Epithelial cell of proximal tubule (primary cell): ENCODE measurements at regions not wholly inside any gene's neighbourhood (a gene's known extent, or its start where the extent isn't known, plus 50 kb on each side); places are given as distances from the start of the nearest gene placed in this dataset.

Experiments
- DNase-seq: peaks from one replicate; pipeline ENCODE4 v3.0.0-alpha.2; 2011; ENCODE audit warnings: low read depth
- H3K4me3 ChIP-seq: 2 replicates; pipeline ENCODE4 v1.5.1; 2011; ENCODE audit warnings: low read depth, mild to moderate bottlenecking, low read length
- CTCF ChIP-seq: conservative IDR thresholded peaks from 2 replicates; pipeline ENCODE4 v1.5.1; 2012; ENCODE audit warnings: low read depth, mild to moderate bottlenecking, low read length

GRCh38 chr12:4822572-4822971 is 87.1 kb upstream of the KCNA1 start:
- no peak overlapping the region for H3K4me3 ChIP-seq
- DNase-seq = no peak
- no peak for TF ChIP-seq CTCF

- TF ChIP-seq CTCF = no peak
- DNase-seq = peak; percentile 68
These were observed 85.3 kb upstream of the KCNA1 start for GRCh38 chr12:4824380-4824779.

GRCh38 chr12:4825011-4825858 is 84.5 kb upstream of the KCNA1 start:
- H3K4me3 ChIP-seq = no peak overlapping the region
- no peak for DNase-seq
- TF ChIP-seq CTCF = no peak

More at GRCh38 chr12:4824380-4824779, 85.3 kb upstream of the KCNA1 start:
- H3K4me3 ChIP-seq = no peak overlapping the region

GRCh38 chr12:4826909-4827308 is 82.8 kb upstream of the KCNA1 start:
- TF ChIP-seq CTCF = no peak
- DNase-seq = no peak
- H3K4me3 ChIP-seq = no peak overlapping the region

GRCh38 chr12:4828176-4828575 is 81.5 kb upstream of the KCNA1 start:
- H3K4me3 ChIP-seq = no peak overlapping the region
- TF ChIP-seq CTCF = no peak
- DNase-seq = no peak

- no peak for TF ChIP-seq CTCF
- DNase-seq = no peak
- no peak overlapping the region for H3K4me3 ChIP-seq
These were observed 80.4 kb upstream of the KCNA1 start for GRCh38 chr12:4829161-4829792.

- no peak for DNase-seq
- H3K4me3 ChIP-seq = no peak overlapping the region
- no peak for TF ChIP-seq CTCF
These were observed 79.9 kb upstream of the KCNA1 start for GRCh38 chr12:4829793-4830162.
